Suprapubic skin (tissue), 4 donors: ENCODE measurements at regions not wholly inside any gene's neighbourhood (a gene's known extent, or its start where the extent isn't known, plus 50 kb on each side); places are given as distances from the start of the nearest gene placed in this dataset.

Experiments used
- EP300 ChIP-seq: sonication (generic); formaldehyde crosslinking; IDR thresholded peaks from one replicate; pipeline ENCODE4 v1.6.1; 2017; ENCODE audit warnings: antibody characterized with exemption
- POLR2A ChIP-seq, 2 donors: fragments of 450-650 bp; IDR thresholded peaks; one replicate each; pipeline ENCODE4 v1.6.1; 2017; ENCODE audit warnings: antibody characterized with exemption in 2 of 2, mild to moderate bottlenecking in 2 of 2, moderate library complexity in 2 of 2
- POLR2AphosphoS5 ChIP-seq, 3 donors: sonication (generic); formaldehyde crosslinking; IDR thresholded peaks; one replicate each; pipeline ENCODE4 v1.6.1; 2017; ENCODE audit warnings: antibody characterized with exemption in 3 of 3
- TF ChIP-seq, protein P1 (sequence below), 2 donors: fragments of 200-600 bp in 1 of 2; fragments of 450-650 bp in 1 of 2; sonication (generic) in 1 of 2; IDR thresholded peaks; one replicate each; pipeline ENCODE4 v1.5.1; 2016 to 2019; ENCODE audit warnings: antibody characterized with exemption in 2 of 2, mild to moderate bottlenecking in 1 of 2, moderate library complexity in 1 of 2

DNA sequence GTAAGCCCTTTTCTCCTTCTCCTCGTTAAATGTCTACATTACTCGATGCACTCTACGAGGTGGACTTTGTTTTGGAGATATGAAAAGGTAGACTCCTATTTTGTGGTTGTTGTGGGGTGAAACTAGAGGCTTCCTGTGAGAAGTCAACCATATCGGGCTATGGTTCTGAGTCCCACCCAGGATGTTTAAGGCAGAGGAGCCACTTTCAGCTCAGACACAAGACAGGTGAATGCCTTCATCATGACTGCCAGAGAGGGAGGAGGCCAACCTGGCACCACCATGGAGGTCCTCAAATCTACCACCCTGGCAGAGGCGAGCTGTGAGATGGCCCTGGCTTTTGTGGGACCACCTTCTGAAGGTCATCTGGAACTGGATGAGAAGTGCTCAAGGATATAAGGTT, 154.4 kb upstream of the KLF3 start:
- TF ChIP-seq, protein P1, sequence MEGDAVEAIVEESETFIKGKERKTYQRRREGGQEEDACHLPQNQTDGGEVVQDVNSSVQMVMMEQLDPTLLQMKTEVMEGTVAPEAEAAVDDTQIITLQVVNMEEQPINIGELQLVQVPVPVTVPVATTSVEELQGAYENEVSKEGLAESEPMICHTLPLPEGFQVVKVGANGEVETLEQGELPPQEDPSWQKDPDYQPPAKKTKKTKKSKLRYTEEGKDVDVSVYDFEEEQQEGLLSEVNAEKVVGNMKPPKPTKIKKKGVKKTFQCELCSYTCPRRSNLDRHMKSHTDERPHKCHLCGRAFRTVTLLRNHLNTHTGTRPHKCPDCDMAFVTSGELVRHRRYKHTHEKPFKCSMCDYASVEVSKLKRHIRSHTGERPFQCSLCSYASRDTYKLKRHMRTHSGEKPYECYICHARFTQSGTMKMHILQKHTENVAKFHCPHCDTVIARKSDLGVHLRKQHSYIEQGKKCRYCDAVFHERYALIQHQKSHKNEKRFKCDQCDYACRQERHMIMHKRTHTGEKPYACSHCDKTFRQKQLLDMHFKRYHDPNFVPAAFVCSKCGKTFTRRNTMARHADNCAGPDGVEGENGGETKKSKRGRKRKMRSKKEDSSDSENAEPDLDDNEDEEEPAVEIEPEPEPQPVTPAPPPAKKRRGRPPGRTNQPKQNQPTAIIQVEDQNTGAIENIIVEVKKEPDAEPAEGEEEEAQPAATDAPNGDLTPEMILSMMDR (IDR thresholded peaks at IDR 0.05) = no peak
- no peak for TF ChIP-seq POLR2AphosphoS5 (IDR thresholded peaks at IDR 0.05)
- TF ChIP-seq POLR2A (IDR thresholded peaks at IDR 0.05) = no peak
- TF ChIP-seq EP300 = no peak
